C4-2B (cell line): ENCODE measurements at regions not wholly inside any gene's neighbourhood (a gene's known extent, or its start where the extent isn't known, plus 50 kb on each side); places are given as distances from the start of the nearest gene placed in this dataset.

Source experiments
- ZFX ChIP-seq: fragments of 450-650 bp; IDR thresholded peaks from 2 replicates; pipeline ENCODE4 v1.6.1; 2017
- TF ChIP-seq, protein P1 (sequence below): fragments of 450-650 bp; conservative IDR thresholded peaks from 2 replicates; pipeline ENCODE4 v1.5.1; 2017; ENCODE audit warnings: mild to moderate bottlenecking

DNA sequence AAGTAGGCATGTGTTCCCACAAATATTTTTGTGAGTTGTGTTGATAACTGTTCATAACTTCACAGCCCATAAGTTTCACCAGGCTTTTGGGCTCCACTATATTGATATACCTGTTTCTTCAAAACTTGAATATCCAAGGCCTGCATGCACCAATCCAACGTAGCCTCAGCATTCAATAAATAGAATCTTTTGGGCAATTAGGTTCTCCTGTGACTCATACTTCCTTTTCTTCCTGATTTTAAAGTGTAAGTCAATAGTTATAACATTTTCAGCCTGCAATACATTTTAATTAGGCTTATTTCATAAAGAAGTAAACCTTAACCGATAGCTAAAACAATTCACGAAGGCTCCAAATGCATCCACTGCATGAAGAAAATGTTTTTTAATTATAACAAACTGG, 97.8 kb upstream of the SPRED1 start:
- TF ChIP-seq, protein P1, sequence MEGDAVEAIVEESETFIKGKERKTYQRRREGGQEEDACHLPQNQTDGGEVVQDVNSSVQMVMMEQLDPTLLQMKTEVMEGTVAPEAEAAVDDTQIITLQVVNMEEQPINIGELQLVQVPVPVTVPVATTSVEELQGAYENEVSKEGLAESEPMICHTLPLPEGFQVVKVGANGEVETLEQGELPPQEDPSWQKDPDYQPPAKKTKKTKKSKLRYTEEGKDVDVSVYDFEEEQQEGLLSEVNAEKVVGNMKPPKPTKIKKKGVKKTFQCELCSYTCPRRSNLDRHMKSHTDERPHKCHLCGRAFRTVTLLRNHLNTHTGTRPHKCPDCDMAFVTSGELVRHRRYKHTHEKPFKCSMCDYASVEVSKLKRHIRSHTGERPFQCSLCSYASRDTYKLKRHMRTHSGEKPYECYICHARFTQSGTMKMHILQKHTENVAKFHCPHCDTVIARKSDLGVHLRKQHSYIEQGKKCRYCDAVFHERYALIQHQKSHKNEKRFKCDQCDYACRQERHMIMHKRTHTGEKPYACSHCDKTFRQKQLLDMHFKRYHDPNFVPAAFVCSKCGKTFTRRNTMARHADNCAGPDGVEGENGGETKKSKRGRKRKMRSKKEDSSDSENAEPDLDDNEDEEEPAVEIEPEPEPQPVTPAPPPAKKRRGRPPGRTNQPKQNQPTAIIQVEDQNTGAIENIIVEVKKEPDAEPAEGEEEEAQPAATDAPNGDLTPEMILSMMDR = no peak
- no peak for TF ChIP-seq ZFX
